ENCODE measurements at regions not wholly inside any gene's neighbourhood (a gene's known extent, or its start where the extent isn't known, plus 50 kb on each side); places are given as distances from the start of the nearest gene placed in this dataset.

DNA sequence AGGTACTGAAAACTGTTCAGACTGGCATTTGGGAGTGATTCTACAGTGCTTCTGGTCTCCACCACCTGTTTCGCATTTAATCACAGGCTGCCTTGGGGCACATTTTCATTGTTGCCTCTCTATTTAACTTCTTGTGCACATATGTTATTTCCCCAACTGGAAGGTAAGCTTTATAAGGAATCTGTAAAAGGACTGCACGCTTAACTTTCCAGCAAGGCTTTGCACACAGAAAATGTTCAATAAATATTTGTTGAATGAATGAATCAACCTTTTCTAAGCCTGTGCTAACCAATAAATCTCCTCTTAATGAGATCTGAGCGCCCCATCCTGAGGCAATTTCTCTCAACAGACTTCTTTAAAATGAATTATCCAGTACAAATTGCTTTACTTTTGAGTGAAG is 84.3 kb upstream of the ARHGAP29 start (continued):
- TF ChIP-seq, protein P1, sequence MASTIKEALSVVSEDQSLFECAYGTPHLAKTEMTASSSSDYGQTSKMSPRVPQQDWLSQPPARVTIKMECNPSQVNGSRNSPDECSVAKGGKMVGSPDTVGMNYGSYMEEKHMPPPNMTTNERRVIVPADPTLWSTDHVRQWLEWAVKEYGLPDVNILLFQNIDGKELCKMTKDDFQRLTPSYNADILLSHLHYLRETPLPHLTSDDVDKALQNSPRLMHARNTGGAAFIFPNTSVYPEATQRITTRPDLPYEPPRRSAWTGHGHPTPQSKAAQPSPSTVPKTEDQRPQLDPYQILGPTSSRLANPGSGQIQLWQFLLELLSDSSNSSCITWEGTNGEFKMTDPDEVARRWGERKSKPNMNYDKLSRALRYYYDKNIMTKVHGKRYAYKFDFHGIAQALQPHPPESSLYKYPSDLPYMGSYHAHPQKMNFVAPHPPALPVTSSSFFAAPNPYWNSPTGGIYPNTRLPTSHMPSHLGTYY (CRISPR knock-in tag; IDR thresholded peaks at IDR 0.05), result no peak
- TF ChIP-seq ZNF219 (CRISPR knock-in tag; IDR thresholded peaks at IDR 0.05; ENCODE audit: borderline replicate concordance) (no peak), RELA (CRISPR knock-in tag; IDR thresholded peaks at IDR 0.05; ENCODE audit: borderline replicate concordance) (no peak), PRRX2 (CRISPR knock-in tag; IDR thresholded peaks at IDR 0.05) (no peak), NR3C1 (CRISPR knock-in tag; conservative IDR thresholded peaks at IDR 0.05; ENCODE audit: low read depth) (no peak), KAT7 (CRISPR knock-in tag; IDR thresholded peaks at IDR 0.05; ENCODE audit: borderline replicate concordance) (no peak), ETV6 (CRISPR knock-in tag; IDR thresholded peaks at IDR 0.05) (no peak), SP1 (CRISPR knock-in tag; conservative IDR thresholded peaks at IDR 0.05) (no peak), NFATC4 (CRISPR knock-in tag; IDR thresholded peaks at IDR 0.05) (no peak)
- TF ChIP-seq, protein P2, sequence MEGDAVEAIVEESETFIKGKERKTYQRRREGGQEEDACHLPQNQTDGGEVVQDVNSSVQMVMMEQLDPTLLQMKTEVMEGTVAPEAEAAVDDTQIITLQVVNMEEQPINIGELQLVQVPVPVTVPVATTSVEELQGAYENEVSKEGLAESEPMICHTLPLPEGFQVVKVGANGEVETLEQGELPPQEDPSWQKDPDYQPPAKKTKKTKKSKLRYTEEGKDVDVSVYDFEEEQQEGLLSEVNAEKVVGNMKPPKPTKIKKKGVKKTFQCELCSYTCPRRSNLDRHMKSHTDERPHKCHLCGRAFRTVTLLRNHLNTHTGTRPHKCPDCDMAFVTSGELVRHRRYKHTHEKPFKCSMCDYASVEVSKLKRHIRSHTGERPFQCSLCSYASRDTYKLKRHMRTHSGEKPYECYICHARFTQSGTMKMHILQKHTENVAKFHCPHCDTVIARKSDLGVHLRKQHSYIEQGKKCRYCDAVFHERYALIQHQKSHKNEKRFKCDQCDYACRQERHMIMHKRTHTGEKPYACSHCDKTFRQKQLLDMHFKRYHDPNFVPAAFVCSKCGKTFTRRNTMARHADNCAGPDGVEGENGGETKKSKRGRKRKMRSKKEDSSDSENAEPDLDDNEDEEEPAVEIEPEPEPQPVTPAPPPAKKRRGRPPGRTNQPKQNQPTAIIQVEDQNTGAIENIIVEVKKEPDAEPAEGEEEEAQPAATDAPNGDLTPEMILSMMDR (IDR thresholded peaks at IDR 0.05), result no peak
- TF ChIP-seq, protein P3, sequence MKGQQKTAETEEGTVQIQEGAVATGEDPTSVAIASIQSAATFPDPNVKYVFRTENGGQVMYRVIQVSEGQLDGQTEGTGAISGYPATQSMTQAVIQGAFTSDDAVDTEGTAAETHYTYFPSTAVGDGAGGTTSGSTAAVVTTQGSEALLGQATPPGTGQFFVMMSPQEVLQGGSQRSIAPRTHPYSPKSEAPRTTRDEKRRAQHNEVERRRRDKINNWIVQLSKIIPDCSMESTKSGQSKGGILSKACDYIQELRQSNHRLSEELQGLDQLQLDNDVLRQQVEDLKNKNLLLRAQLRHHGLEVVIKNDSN (CRISPR knock-in tag; IDR thresholded peaks at IDR 0.05), result no peak
- TF ChIP-seq, protein P4, sequence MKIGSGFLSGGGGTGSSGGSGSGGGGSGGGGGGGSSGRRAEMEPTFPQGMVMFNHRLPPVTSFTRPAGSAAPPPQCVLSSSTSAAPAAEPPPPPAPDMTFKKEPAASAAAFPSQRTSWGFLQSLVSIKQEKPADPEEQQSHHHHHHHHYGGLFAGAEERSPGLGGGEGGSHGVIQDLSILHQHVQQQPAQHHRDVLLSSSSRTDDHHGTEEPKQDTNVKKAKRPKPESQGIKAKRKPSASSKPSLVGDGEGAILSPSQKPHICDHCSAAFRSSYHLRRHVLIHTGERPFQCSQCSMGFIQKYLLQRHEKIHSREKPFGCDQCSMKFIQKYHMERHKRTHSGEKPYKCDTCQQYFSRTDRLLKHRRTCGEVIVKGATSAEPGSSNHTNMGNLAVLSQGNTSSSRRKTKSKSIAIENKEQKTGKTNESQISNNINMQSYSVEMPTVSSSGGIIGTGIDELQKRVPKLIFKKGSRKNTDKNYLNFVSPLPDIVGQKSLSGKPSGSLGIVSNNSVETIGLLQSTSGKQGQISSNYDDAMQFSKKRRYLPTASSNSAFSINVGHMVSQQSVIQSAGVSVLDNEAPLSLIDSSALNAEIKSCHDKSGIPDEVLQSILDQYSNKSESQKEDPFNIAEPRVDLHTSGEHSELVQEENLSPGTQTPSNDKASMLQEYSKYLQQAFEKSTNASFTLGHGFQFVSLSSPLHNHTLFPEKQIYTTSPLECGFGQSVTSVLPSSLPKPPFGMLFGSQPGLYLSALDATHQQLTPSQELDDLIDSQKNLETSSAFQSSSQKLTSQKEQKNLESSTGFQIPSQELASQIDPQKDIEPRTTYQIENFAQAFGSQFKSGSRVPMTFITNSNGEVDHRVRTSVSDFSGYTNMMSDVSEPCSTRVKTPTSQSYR (CRISPR knock-in tag; IDR thresholded peaks at IDR 0.05), result no peak
- TF ChIP-seq, protein P5, sequence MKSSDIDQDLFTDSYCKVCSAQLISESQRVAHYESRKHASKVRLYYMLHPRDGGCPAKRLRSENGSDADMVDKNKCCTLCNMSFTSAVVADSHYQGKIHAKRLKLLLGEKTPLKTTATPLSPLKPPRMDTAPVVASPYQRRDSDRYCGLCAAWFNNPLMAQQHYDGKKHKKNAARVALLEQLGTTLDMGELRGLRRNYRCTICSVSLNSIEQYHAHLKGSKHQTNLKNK (CRISPR knock-in tag; IDR thresholded peaks at IDR 0.05), result no peak
- TF ChIP-seq, protein P6, sequence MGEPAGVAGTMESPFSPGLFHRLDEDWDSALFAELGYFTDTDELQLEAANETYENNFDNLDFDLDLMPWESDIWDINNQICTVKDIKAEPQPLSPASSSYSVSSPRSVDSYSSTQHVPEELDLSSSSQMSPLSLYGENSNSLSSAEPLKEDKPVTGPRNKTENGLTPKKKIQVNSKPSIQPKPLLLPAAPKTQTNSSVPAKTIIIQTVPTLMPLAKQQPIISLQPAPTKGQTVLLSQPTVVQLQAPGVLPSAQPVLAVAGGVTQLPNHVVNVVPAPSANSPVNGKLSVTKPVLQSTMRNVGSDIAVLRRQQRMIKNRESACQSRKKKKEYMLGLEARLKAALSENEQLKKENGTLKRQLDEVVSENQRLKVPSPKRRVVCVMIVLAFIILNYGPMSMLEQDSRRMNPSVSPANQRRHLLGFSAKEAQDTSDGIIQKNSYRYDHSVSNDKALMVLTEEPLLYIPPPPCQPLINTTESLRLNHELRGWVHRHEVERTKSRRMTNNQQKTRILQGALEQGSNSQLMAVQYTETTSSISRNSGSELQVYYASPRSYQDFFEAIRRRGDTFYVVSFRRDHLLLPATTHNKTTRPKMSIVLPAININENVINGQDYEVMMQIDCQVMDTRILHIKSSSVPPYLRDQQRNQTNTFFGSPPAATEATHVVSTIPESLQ (CRISPR knock-in tag; IDR thresholded peaks at IDR 0.05), result no peak
- TF ChIP-seq, protein P7, sequence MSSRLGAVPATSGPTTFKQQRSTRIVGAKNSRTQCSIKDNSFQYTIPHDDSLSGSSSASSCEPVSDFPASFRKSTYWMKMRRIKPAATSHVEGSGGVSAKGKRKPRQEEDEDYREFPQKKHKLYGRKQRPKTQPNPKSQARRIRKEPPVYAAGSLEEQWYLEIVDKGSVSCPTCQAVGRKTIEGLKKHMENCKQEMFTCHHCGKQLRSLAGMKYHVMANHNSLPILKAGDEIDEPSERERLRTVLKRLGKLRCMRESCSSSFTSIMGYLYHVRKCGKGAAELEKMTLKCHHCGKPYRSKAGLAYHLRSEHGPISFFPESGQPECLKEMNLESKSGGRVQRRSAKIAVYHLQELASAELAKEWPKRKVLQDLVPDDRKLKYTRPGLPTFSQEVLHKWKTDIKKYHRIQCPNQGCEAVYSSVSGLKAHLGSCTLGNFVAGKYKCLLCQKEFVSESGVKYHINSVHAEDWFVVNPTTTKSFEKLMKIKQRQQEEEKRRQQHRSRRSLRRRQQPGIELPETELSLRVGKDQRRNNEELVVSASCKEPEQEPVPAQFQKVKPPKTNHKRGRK (CRISPR knock-in tag; IDR thresholded peaks at IDR 0.05; ENCODE audit: borderline replicate concordance), result no peak
